B cell (primary cell): ENCODE measurements at regions not wholly inside any gene's neighbourhood (a gene's known extent, or its start where the extent isn't known, plus 50 kb on each side); places are given as distances from the start of the nearest gene placed in this dataset.

Source experiments
- ATAC-seq: fragments of 200-7000 bp; cut with Tn5 transposase; one replicate; pipeline ENCODE4 v1.10.0; 2021; ENCODE audit warnings: low read depth, mild to moderate bottlenecking, moderate number of reproducible peaks, moderate library complexity
- CTCF ChIA-PET: fragments of 350-600 bp; sonication (Branson Sonifier 250); formaldehyde crosslinking; loops from one replicate; lab custom pipeline; 2021; ENCODE audit warnings: antibody characterized with exemption, inconsistent platforms; lab: Charles Lee
- POLR2A ChIA-PET: fragments of 350-600 bp; sonication (Branson Sonifier 250); formaldehyde crosslinking; loops from one replicate; lab custom pipeline; 2021; ENCODE audit warnings: antibody characterized with exemption; lab: Charles Lee
- DNase-seq: peaks from one replicate; pipeline ENCODE4 v3.0.0; 2013
- H2AFZ ChIP-seq: 2 replicates; pipeline ENCODE4 v1.6.1; 2012; ENCODE audit warnings: mild to moderate bottlenecking, low read depth, low read length; ENCODE audit not compliant: insufficient read depth, poor library complexity, severe bottlenecking
- H3K27ac ChIP-seq, 2 donors: 1 replicate in 1 of 2; 2 replicates in 1 of 2; pipeline ENCODE4 v1.5.1; 2012 to 2013; ENCODE audit warnings: low read length in 2 of 2, mild to moderate bottlenecking in 2 of 2, moderate library complexity in 1 of 2
- H3K27me3 ChIP-seq, 4 experiments: fragments of 200-600 bp in 1 of 4; sonication (generic) in 1 of 4; replicated peaks in 1 of 4; 1 replicate in 2 of 4; 2 replicates in 2 of 4; pipeline versions ENCODE4 v1.6.1 to v1.7.0; 2013 to 2016; ENCODE audit warnings: low read length in 3 of 4, mild to moderate bottlenecking in 2 of 4, mixed read lengths in 1 of 4, moderate library complexity in 1 of 4; ENCODE audit not compliant: insufficient read depth in 4 of 4, control insufficient read depth in 3 of 4; ENCODE audit errors: control extremely low read depth in 1 of 4
- H3K36me3 ChIP-seq, 2 experiments: replicated peaks in 1 of 2; 1 replicate in 1 of 2; 2 replicates in 1 of 2; pipeline versions ENCODE4 v1.6.1 to v1.7.1; 2013; ENCODE audit warnings: low read length in 1 of 2; ENCODE audit not compliant: insufficient read depth in 2 of 2, control insufficient read depth in 1 of 2; ENCODE audit errors: control extremely low read depth in 1 of 2, extremely low read depth in 1 of 2
- H3K4me1 ChIP-seq, 2 donors: fragments of 200-600 bp in 1 of 2; sonication (generic) in 1 of 2; 1 replicate in 1 of 2; 2 replicates in 1 of 2; pipeline versions ENCODE4 v1.5.1 to v1.6.1; 2013 to 2017; ENCODE audit warnings: low read length in 2 of 2; ENCODE audit not compliant: control insufficient read depth in 2 of 2, insufficient read depth in 2 of 2
- H3K4me2 ChIP-seq: replicated peaks from 2 replicates; pipeline ENCODE3; 2012; ENCODE audit warnings: mild to moderate bottlenecking, low read depth, low read length; ENCODE audit not compliant: poor library complexity, severe bottlenecking
- H3K4me3 ChIP-seq, 5 experiments: fragments of 200-600 bp in 1 of 5; sonication (generic) in 1 of 5; 1 replicate in 3 of 5; 2 replicates in 2 of 5; pipeline versions ENCODE4 v1.5.1 to v1.7.0; 2011 to 2016; ENCODE audit warnings: low read length in 4 of 5, mild to moderate bottlenecking in 4 of 5, low read depth in 2 of 5, control low read depth in 1 of 5, moderate library complexity in 1 of 5; ENCODE audit not compliant: insufficient read depth in 1 of 5; ENCODE audit errors: control extremely low read depth in 1 of 5, extremely low read depth in 1 of 5
- H3K79me2 ChIP-seq: fragments of 200-600 bp; sonication (generic); one replicate; pipeline ENCODE4 v1.6.0; 2016; ENCODE audit warnings: low read length; ENCODE audit not compliant: control insufficient read depth, insufficient read depth
- H3K9ac ChIP-seq: fragments of 200-600 bp; sonication (generic); 2 replicates; pipeline ENCODE4 v1.6.1; 2017; ENCODE audit warnings: mild to moderate bottlenecking, low read length, moderate library complexity
- H3K9me3 ChIP-seq, 3 donors: one replicate each; pipeline versions ENCODE4 v1.6.1 to v1.7.1; 2013; ENCODE audit warnings: low read length in 2 of 3; ENCODE audit not compliant: control insufficient read depth in 2 of 3, insufficient read depth in 1 of 3; ENCODE audit errors: control extremely low read depth in 1 of 3
- H4K20me1 ChIP-seq: 2 replicates; pipeline ENCODE4 v1.6.0; 2012; ENCODE audit warnings: mild to moderate bottlenecking, low read length; ENCODE audit not compliant: insufficient read depth, control insufficient read depth, poor library complexity, severe bottlenecking
- H3K27ac Mint-ChIP-seq: one replicate; pipeline ENCODE4 v1.8.0; 2021; ENCODE audit warnings: mixed read lengths
- H3K27me3 Mint-ChIP-seq: one replicate; pipeline ENCODE4 v1.8.0; 2021; ENCODE audit warnings: mixed read lengths
- H3K4me1 Mint-ChIP-seq: one replicate; pipeline ENCODE4 v1.8.0; 2021; ENCODE audit warnings: mixed read lengths
- H3K4me3 Mint-ChIP-seq: one replicate; pipeline ENCODE4 v1.8.0; 2021; ENCODE audit warnings: mixed read lengths
- H3K9me3 Mint-ChIP-seq: one replicate; pipeline ENCODE4 v1.8.0; 2022; ENCODE audit warnings: mixed read lengths; ENCODE audit not compliant: insufficient read depth
- EZH2 ChIP-seq: IDR thresholded peaks from 2 replicates; pipeline ENCODE4 v1.6.1; 2012; ENCODE audit warnings: borderline replicate concordance, low read depth, mild to moderate bottlenecking, moderate library complexity, low read length; ENCODE audit not compliant: insufficient read depth, poor library complexity, severe bottlenecking
- WGBS: methylation state at CpG from one replicate; pipeline ENCODE4 v1.1.5; 2013; ENCODE audit warnings: missing lambda C conversion rate; ENCODE audit not compliant: insufficient coverage; 5-methylcytosine and 5-hydroxymethylcytosine counted together
- intact Hi-C: fragments of 100-400 bp; cut with micrococcal nuclease; formaldehyde crosslinking; loops from one replicate; pipeline ENCODE4 v1.10.0; 2022
- TF ChIP-seq, protein P1 (sequence below): fragments of 200-600 bp; IDR thresholded peaks from one replicate; pipeline ENCODE4 v1.8.0; 2022; ENCODE audit warnings: antibody characterized with exemption, mild to moderate bottlenecking

GRCh38 chr6:76708641-76709331, 636.3 kb upstream of the IMPG1 start:
- ChIA-PET POLR2A (no interaction called here), CTCF (no interaction called here)
- Histone ChIP-seq H3K4me1 (no peaks in the 10 kb centered on the region), H3K79me2 (no peaks in the 10 kb centered on the region), H3K36me3 (no peaks in the 10 kb centered on the region), H3K9me3 (no peaks in the 10 kb centered on the region), H3K4me3 (no peak overlapping the region), H3K27ac (no peak overlapping the region), H3K9ac (no peak overlapping the region), H2AFZ (no peak overlapping the region), H3K4me2 (no peak overlapping the region), H4K20me1 (no peaks in the 10 kb centered on the region), H3K27me3 (no peaks in the 10 kb centered on the region)
- no peaks in the 10 kb centered on the region for H3K4me1 Mint-ChIP-seq
- ATAC-seq = no peak
- 92% methylated on average over 4 of the region's 5 CpGs for WGBS
- no peak overlapping the region for H3K4me3 Mint-ChIP-seq
- intact Hi-C loops = no loop called here
- no peaks in the 10 kb centered on the region for H3K27me3 Mint-ChIP-seq
- no peaks in the 10 kb centered on the region for H3K9me3 Mint-ChIP-seq
- no peak overlapping the region for H3K27ac Mint-ChIP-seq
- TF ChIP-seq EZH2 = no peak
- TF ChIP-seq, protein P1, sequence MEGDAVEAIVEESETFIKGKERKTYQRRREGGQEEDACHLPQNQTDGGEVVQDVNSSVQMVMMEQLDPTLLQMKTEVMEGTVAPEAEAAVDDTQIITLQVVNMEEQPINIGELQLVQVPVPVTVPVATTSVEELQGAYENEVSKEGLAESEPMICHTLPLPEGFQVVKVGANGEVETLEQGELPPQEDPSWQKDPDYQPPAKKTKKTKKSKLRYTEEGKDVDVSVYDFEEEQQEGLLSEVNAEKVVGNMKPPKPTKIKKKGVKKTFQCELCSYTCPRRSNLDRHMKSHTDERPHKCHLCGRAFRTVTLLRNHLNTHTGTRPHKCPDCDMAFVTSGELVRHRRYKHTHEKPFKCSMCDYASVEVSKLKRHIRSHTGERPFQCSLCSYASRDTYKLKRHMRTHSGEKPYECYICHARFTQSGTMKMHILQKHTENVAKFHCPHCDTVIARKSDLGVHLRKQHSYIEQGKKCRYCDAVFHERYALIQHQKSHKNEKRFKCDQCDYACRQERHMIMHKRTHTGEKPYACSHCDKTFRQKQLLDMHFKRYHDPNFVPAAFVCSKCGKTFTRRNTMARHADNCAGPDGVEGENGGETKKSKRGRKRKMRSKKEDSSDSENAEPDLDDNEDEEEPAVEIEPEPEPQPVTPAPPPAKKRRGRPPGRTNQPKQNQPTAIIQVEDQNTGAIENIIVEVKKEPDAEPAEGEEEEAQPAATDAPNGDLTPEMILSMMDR = no peak
- DNase-seq = no peak

- no peak overlapping the region for H2AFZ ChIP-seq
- CTCF ChIA-PET = no interaction called here
- Mint-ChIP-seq H3K4me1 (no peaks in the 10 kb centered on the region), H3K27me3 (no peaks in the 10 kb centered on the region), H3K4me3 (no peak overlapping the region), H3K27ac (no peak overlapping the region), H3K9me3 (peaks cover under 1% of the 10 kb centered on the region)
- POLR2A ChIA-PET = no interaction called here
- ATAC-seq (no peak), DNase-seq (no peak)
- H3K4me1 ChIP-seq = no peaks in the 10 kb centered on the region
- no peaks in the 10 kb centered on the region for H3K9me3 ChIP-seq
- no peak overlapping the region for H3K27ac ChIP-seq
- H3K36me3 ChIP-seq = no peaks in the 10 kb centered on the region
- no peak overlapping the region for H3K4me3 ChIP-seq
- no peak overlapping the region for H3K4me2 ChIP-seq
- no peaks in the 10 kb centered on the region for H3K79me2 ChIP-seq
- intact Hi-C loops = no loop called here
- H3K9ac ChIP-seq = no peak overlapping the region
- TF ChIP-seq, protein P1 = no peak
- TF ChIP-seq EZH2 = no peak
- no peaks in the 10 kb centered on the region for H3K27me3 ChIP-seq
- H4K20me1 ChIP-seq = no peaks in the 10 kb centered on the region
These were observed 635.2 kb upstream of the IMPG1 start for GRCh38 chr6:76707630-76708029.
